GM10248 (cell line): ENCODE measurements at regions not wholly inside any gene's neighbourhood (a gene's known extent, or its start where the extent isn't known, plus 50 kb on each side); places are given as distances from the start of the nearest gene placed in this dataset.

Source experiments
- CTCF ChIA-PET: fragments of 300-600 bp; sonication (Branson Sonifier 250); formaldehyde crosslinking; extraction: SDS; loops from one replicate; lab custom pipeline; 2021; ENCODE audit warnings: antibody characterized with exemption; lab: Yijun Ruan, JAX
- POLR2A ChIA-PET: fragments of 350-650 bp; sonication (Branson Sonifier 250); formaldehyde crosslinking; extraction: SDS; loops from one replicate; lab custom pipeline; 2020; ENCODE audit warnings: antibody characterized with exemption; lab: Yijun Ruan, JAX
- DNase-seq: peaks from one replicate; pipeline ENCODE4 v3.0.0; 2012; ENCODE audit errors: extremely low spot score
- TF ChIP-seq, protein P1 (sequence below): IDR thresholded peaks from 2 replicates; pipeline ENCODE4 v1.5.1; 2012; ENCODE audit warnings: mild to moderate bottlenecking, low read depth; ENCODE audit errors: extremely low read depth, missing control alignments, control extremely low read depth

DNA sequence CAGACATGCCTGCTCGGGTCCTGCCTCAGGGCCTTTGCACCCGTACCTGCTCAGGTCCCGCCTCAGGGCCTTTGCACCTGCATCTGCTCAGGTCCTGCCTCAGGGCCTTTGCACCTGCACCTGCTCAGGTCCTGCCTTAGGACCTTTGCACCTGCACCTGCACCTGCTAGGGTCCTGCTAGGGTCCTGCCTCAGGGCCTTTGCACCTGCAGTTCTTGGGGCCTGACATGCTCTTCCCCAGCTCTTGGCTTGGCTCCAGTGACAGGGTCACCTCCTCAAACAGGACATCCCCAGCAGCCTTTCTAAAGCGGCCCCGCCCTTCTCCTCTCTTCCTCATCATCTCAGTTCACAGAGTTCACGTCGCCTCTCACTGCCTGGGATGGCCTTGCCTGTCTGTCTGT is 54.9 kb upstream of the NCOR2 start:
- CTCF ChIA-PET, result interaction anchor here (1.2 kb wide), 1 partner anchor 9 kb away, joined by 3 read pairs; no protein-coding TSS in a partner anchor
- TF ChIP-seq, protein P1, sequence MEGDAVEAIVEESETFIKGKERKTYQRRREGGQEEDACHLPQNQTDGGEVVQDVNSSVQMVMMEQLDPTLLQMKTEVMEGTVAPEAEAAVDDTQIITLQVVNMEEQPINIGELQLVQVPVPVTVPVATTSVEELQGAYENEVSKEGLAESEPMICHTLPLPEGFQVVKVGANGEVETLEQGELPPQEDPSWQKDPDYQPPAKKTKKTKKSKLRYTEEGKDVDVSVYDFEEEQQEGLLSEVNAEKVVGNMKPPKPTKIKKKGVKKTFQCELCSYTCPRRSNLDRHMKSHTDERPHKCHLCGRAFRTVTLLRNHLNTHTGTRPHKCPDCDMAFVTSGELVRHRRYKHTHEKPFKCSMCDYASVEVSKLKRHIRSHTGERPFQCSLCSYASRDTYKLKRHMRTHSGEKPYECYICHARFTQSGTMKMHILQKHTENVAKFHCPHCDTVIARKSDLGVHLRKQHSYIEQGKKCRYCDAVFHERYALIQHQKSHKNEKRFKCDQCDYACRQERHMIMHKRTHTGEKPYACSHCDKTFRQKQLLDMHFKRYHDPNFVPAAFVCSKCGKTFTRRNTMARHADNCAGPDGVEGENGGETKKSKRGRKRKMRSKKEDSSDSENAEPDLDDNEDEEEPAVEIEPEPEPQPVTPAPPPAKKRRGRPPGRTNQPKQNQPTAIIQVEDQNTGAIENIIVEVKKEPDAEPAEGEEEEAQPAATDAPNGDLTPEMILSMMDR, result no peak
- POLR2A ChIA-PET, result no interaction called here
- DNase-seq, result no peak

DNA sequence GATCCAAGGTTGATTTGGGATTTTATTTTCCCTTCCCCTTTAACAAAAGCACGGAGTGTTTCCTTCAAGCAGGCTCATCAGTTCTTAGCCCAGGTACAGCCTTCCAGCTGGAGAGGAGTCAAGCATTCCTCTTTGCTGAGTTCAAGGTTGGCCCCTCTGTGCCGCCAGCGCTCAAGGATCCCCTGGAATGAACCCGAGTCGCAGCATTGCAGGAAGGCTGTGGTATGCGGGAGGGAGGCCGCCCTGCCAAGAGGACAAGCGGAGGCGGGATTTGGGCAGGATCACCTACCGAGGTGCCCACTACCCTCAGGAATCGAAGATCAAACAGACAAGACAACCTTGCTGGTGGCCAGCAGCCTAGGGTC is 53.9 kb upstream of the NCOR2 start:
- ChIA-PET POLR2A (no interaction called here), CTCF (no interaction called here)
- no peak for DNase-seq
- TF ChIP-seq, protein P1, result no peak

DNA sequence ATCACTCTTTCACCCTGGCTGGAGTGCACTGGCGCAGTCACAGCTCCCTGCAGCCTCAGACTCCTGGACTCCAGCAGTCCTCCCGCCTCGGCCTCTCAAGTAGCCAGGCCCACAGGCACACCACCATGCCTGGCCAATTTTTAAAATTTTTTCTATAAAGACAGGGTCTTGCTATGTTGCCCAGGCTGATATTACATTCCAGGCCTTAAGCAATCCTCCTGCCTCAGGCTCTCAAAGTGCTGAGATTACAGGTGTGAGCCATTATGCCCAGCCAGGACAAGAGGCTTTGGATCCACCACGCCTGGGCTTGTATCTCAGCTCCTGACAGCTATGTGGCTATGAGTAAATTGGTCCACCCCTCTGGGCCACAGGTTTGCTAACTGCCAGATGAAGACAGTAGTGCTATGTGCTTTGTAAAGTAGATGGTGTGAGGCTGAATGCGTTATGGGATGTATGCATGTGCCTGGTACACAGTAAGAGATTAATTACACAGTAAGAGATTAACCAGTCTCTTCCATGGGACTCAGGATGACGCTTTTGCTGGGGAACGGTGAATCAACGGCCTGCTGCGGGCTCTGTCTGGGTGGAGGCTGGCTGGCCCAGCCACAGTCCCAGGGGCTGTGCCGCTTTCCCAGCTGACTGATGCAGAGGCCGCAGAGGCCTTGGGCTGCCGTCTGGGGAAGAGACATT is 53.3 kb upstream of the NCOR2 start:
- CTCF ChIA-PET, result no interaction called here
- no peak for DNase-seq
- POLR2A ChIA-PET, result no interaction called here
- TF ChIP-seq, protein P1, result no peak

DNA sequence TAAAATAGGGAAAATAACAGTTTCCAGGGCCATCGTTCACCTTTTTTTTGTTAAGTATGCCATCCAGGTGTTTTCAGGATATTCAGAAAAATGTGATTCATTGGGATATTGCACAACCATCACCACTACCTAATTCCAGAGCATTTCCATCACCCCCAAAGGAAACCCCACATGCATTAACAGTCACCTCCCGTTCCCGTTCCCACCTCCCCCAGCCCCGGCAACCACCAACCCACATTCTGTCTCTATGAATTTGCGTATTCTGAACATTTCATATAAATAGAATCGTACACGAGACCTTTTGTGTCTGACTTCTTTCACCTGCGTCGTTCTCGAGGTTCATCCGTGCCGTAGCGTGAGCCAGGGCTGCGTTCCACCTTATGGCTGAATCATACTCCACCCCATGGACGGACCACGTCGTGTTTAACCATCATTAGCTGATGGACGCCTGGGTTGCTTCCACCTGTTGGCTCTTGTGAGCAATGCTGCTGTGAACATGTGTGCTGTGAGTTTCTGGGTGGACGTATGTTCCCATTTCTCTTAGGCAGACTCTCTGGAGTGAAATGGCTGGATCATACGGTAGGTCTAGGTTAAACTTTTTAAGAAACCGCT is 51.0 kb upstream of the NCOR2 start:
- POLR2A ChIA-PET, result no interaction called here
- no peak for DNase-seq
- TF ChIP-seq, protein P1, result no peak
- CTCF ChIA-PET, result no interaction called here

DNA sequence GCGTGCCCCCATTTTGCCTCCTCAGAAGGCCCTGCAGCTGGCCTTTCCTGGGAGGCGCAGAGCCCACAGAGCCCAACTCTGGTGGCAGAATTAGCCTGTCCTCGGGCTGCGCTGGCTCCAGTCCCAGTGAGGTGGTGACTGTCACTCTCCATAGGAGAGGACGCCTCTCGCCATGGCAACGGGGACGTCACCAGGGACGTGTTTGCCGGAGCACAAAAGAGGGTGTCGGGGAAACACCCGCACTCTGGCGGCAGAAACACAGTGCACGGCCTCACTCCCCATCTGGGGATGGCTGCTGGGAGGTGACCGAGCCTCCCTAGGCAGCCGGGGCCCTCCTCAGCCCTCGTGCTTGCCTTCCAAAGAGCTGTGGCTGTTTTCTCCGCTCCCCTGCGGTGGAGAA is 50.2 kb upstream of the NCOR2 start:
- ChIA-PET POLR2A (no interaction called here), CTCF (no interaction called here)
- TF ChIP-seq, protein P1, result no peak
- no peak for DNase-seq
